Activated CD4-positive, alpha-beta T cell treated with anti-CD3 and anti-CD28 coated beads for 4 hours (primary cell): ENCODE measurements at regions not wholly inside any gene's neighbourhood (a gene's known extent, or its start where the extent isn't known, plus 50 kb on each side); places are given as distances from the start of the nearest gene placed in this dataset.

Experiments
- DNase-seq, 2 donors: peaks; one replicate each; pipeline ENCODE4 v3.0.0-alpha.2; 2020

GRCh38 chr2:9739531-9739964 is 103.7 kb upstream of the TAF1B start:
- peak; percentile 38 to 40 for DNase-seq

- no peak for DNase-seq
Measured at GRCh38 chr2:9740382-9741073, 102.7 kb upstream of the TAF1B start.

DNA sequence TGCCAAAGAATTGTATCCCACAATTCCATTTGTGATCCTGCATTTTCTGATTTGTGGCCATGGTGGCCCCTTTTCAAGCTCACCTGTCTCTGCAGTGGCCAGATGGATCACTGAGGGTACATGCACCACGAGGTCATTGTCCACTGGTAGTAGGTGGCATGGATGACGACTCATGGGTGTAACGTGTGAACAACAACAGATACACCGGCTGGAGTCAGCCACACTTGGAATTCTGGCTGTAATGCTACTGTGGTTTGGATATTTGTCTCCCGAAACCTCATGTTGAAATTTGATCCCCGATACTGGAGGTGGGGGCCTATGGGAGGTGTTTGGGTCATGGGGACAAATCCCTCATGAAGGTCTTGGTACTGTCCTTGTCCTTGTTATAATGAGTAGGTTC is 102.2 kb upstream of the TAF1B start:
- DNase-seq, result no peak

DNA sequence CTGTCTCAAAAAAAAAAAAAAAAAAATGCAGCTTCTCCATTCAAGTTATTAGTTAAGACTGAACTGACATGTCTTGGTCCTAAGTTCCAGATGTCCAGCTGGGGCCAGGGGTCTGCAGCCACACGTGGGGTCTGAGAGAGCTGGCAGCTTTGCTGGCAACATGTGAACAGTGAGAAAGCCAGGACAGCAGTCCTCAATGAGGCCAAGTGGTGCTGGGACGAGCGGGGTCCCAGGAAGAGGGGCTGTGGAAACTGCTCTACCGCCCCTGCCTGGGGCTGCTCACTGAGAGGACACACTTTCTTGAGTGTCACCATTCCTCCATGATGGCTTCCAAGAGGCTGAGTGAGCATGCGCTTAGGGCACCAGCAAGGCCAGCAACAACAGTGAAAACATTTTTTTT is 100.7 kb upstream of the TAF1B start:
- no peak for DNase-seq

DNA sequence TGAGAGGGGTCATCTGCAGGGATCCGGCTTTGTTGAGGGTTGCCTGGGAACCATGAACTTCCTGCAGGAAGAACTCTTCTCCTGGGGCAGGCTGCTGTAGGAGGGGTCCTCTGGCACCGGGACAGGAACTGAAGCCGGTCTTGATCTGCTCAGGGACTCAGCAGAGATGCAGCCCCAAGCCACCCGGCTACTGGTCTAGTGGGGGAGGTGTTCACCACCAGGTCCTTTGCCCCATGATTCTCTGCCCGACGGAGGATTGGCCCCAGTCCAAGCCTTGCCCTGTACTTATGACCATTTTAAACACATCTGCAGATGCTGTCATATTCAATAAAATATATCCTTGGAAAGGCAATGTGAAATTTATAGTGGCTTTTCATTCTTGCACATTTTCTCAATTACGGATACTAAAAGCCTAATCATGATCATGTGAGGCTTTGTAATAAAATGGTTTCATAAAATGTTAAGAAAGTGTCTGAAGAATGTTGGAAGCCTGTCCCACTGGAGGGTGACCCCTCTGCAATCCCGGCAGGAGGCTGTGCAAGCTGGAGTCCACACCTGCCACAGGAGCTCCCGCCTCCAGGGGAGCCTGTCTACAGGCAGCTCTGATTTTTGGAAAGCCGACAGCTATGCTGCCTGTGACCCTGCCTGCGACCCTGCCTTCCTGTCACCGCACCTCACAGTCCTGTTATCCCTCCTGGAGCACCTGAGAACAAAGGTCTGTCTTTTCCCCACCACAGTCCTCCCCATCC is 98.8 kb upstream of the TAF1B start:
- no peak for DNase-seq

GRCh38 chr2:9745153-9745899 is 97.9 kb upstream of the TAF1B start:
- DNase-seq, result no peak

DNA sequence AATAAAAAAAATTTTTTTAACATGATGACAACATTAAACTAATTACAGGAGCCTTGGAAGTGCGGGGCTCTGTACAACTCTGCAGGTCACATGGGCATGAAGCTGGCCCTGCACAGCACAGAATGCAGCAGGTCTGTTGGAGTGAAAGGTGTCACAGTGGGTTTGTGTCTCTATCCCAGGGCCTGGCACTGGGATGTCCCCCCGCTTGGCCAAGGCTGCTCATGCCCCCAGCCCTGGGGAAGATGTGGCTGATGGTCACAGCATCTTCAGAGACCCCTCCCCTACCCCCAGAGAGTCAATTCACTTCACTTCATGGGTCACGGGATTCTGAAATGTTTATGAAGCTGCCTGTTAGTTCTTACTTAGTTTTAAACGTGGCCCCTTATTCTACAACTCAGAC is 95.9 kb upstream of the TAF1B start:
- no peak for DNase-seq

DNA sequence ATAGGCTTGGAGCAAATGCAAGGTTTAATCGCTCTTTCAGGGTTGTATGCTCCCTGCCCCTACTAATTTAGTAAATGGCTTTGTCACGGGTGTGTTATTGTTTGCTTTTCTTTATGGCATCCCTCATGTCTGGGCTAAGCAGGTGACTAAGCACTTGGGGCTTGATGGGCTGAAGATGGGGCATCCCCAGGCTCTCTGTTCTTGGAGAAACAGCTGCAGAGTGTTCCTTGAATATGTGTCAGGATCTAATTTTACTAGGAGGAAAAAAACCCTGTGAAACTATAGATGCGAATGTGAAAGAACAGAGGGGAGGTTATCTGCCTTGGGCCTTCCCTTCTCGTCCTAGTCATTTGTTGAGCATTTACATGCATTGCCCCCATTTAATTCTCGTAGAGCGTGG is 94.7 kb upstream of the TAF1B start:
- DNase-seq, result no peak

GRCh38 chr2:9749546-9750223 is 93.6 kb upstream of the TAF1B start:
- no peak for DNase-seq

GRCh38 chr2:9750224-9751215 is 92.8 kb upstream of the TAF1B start:
- no peak for DNase-seq

DNA sequence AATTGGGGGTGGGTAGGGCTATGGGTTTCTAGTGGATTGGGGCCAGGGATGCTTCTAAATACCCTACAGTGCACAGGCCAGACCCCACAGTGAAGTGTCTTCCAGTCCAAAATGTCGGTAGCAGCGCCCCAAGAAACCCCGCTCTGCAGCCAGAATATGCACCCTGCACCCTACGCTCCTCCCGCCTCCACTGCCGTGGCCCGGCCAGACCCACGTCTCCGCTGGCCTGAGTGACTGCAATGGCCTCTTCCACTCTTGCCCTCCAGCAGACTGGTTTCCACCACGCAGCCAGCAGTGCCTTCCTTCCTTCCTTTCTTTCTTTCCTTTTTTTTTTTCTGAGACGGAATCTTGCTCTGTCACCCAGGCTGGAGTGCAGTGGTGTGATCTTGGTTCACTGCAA is 91.4 kb upstream of the TAF1B start:
- no peak for DNase-seq

DNA sequence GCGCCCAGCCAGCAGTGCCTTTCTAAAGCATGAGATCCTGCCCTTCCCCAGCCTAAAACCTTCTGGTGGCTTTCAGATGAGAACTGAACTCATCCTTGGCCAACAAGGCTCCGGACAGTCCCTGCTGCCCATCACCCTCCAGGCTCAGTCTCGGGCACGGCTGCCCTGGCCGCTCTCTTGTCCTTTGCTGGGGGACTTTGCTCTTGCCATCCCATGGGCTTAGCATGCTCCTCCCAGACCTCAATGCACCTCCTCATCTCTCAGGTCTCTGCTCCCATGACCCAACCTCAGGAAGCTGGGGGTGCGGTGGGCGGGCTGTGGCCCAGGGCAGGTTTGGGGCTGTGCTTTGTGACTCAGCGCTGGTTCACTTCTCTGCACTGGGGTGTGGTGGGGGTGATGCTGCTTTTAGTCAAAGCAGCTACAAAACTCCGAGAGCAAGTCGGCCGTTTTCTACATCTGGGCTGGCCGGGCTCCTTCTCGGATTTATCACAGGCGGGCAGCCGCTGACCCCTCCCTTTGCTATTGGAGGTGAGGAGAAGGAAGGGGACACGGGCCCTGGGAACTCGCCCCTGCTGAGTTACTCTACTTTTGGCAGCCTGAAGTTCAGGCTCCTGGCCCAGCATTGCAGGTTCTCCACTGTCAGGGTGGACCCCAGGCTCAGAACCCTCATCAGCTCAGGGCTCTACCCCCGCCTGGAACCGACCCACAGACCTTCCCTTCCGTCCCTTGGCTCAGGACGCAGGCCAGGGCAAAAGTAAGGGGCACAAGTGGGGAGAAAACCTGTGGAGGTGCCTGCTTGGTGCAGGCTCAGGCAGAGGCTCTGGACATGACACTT is 90.6 kb upstream of the TAF1B start:
- DNase-seq, result peak; percentile 85 to 87

GRCh38 chr2:9753276-9753600 is 90.0 kb upstream of the TAF1B start:
- peak; percentile 53 to 61 for DNase-seq

- DNase-seq, result peak; percentile 58 to 66
Measured at GRCh38 chr2:9753665-9754531, 89.4 kb upstream of the TAF1B start.

DNA sequence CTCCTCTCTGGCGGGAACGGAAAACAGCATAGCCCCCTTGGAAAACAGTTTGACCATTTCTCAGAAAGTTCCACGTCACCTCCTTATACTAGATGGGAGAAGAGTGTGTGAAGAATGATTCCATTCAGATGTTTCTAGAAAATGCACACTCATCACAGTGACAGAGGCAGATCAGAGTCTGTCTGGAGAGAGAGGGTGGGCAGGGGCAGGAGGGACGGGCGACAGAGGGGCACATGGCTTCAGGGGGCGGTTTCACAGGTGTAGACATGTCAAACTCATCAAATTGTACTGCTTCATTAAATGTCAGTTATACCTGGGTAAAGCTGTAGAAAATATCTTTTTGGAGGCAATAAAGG is 88.8 kb upstream of the TAF1B start:
- DNase-seq, result peak; percentile 26 to 50

DNA sequence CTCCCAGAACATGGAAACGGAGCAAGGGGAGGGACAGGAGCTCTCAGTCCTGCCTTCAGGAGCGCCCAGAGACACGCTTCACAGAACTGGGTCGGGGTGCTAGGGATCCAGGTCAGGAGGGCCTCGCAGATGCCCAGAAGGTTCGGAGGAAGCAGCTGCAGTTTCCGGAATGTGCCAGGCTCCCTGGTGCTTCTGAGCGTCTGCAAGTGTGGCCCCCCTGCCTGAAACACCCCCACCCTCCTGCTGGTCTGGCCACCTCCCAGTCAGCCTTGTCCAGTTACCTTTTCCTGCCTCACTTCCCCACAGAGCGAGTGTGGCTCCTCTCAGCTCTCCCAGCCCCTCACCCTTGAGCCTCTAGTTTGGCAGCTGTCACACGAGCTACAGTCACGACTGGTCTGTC is 88.3 kb upstream of the TAF1B start:
- no peak for DNase-seq

DNA sequence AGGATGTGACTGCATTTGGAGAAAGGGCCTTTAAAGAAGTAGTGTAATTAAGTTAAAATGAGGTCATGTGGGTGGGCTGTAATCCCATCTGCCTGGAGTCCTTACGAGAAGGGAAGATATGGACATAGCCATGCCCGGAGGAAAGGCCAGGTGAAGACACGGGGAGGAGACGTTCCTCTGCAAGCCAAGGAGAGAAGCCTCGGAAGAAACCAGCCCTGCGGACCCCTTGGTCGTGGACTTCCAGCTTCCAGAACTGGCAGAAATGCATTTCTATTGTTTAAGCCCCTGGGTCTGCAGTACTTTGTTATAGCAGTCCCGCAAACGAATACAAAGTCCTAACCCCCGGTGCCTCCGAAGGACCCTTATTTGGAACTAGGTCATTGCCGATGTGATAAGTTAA is 87.6 kb upstream of the TAF1B start:
- DNase-seq, result no peak

DNA sequence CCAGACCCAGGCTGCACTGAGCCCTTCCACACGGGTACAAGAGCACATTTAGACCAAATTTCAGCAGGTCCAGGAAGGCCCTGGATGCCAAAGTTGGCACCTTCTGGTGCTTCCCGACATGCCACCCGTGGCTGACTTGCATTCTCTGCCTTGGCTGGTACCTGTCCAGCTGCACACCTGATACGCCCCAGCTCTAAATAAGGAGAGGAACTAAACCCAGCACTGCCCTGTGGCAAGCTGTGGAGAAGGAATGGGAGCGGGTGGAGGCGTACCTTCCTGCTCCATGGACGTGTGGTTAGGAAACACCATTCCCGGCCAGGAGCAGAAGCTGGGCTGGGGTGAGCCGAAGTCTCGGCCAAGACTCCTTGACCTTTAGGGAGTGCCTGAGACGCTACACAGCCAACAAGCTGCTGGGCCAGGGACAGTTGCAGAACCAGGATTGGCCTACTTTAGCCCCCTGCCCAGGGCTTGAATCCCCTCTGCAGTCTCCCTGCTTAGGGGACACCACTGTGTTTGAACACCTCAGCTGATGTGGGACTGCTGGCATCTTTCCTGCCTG is 86.5 kb upstream of the TAF1B start:
- no peak for DNase-seq

GRCh38 chr2:9757501-9758264 is 85.6 kb upstream of the TAF1B start:
- DNase-seq, result no peak
